CD4-positive, alpha-beta T cell treated with Interleukin-2 at 100 ng/mL for 4 hours (primary cell): ENCODE measurements at regions not wholly inside any gene's neighbourhood (a gene's known extent, or its start where the extent isn't known, plus 50 kb on each side); places are given as distances from the start of the nearest gene placed in this dataset.
"Not testable (repeated sequence)": the region's sequence is repeated elsewhere in the genome, so short reads cannot be mapped to it uniquely, and the experiment has no call there.

Experiments used
- DNase-seq: peaks from one replicate; pipeline ENCODE4 v3.0.0-alpha.2; 2020; ENCODE audit warnings: low spot score

- no peak for DNase-seq
Observed at GRCh38 chr10:123318516-123318915, 164.3 kb downstream of the BUB3 start.

GRCh38 chr10:123320091-123320490, 165.9 kb downstream of the BUB3 start:
- DNase-seq, result no peak

GRCh38 chr10:123323884-123324283, 169.7 kb downstream of the BUB3 start:
- no peak for DNase-seq

DNA sequence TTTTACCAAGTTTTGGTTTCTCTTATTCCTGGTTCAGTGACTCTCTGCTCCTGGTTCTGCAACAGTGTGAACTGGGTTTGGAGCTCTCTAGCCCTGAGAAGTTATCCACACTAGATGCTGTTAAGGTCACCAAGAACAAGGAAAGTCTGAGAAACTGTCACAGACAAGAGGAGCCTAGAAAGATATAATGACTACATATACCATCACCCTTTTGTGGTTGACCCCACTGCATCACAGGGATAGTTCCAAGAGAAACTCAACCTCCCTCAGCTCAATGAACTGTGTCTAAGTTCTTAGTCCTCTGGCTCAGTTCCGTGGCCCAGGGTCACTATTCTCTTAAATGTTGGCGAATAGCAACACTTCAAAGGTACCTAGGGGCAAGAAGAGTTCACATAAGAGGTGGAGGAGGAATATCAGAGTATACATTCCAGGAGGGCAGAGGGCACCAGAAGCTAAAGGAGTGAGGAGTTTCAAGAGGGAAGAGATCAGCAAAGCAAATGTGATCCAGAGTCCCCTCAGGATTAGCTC, 171.5 kb downstream of the BUB3 start:
- no peak for DNase-seq

- no peak for DNase-seq
Observed at GRCh38 chr10:123326674-123327073, 172.5 kb downstream of the BUB3 start.

GRCh38 chr10:123327450-123327849, 173.2 kb downstream of the BUB3 start:
- no peak for DNase-seq

DNA sequence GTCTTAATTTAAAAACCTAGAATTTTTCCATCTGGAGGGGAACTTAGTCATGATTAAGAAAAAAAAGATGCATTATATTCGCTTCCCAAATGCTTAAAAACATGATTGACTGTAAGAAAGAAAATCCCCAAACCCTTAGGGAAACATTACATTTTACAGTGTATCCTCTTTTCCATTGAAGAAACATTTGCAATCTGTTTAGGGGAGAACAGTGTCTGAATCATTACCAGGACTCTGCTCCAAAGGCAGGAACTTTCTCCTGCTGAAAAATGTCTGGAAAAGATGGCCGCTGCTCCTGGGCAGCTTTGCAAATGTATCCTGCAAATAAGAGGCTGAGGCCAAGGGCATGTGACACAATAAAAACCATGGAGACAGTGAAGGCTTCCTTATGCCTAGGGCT, 173.7 kb downstream of the BUB3 start:
- no peak for DNase-seq

DNA sequence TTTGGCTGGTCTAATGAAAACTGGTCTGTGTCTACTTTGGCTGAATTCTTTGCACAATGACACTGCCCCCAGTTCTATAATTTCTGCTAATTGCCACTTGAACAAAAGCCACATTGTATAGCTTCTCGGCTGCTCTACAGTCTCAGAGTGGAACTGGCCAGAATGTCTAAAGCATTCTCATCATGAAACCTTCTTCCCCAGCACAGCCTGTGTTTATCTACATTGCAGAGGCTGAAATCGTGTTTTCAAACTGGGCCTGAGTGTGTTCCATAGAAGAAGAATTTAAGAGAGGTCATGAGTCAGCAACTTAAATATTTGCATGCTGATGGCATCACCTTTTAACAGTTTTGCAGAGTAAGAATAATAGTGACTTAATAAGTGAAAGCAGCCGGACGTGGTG, 177.2 kb downstream of the BUB3 start:
- DNase-seq, result no peak

- no peak for DNase-seq
Observed at GRCh38 chr10:123346581-123346980, 192.4 kb downstream of the BUB3 start.

- DNase-seq, result no peak
Observed at GRCh38 chr10:123348691-123349572, 194.7 kb downstream of the BUB3 start.

- DNase-seq, result no peak
Observed at GRCh38 chr10:123351715-123352114, 197.5 kb downstream of the BUB3 start.

DNA sequence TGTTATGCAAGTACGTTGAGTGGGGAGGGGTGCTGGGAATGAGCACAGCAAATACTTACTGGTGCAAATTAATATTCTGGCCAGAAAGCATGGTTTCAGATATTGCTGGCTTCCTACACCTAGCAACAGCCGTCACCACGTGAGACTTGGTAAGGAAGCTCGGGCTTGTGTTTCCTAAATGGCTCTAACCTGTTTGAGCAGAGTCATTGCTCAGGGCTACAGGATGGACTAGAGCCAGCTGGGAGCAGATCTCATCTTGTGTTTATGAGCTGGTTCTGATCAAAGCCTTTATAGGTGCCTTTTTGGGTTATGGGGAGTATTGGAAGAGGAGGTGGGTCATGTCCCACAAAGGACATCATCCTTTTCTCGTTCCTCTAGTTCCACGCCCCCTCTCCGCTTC, 200.3 kb downstream of the BUB3 start:
- no peak for DNase-seq

GRCh38 chr10:123355748-123356481, 201.7 kb downstream of the BUB3 start:
- no peak for DNase-seq

GRCh38 chr10:123356799-123357198, 202.6 kb downstream of the BUB3 start:
- no peak for DNase-seq

GRCh38 chr10:123357421-123357930, 203.3 kb downstream of the BUB3 start:
- DNase-seq, result no peak

- DNase-seq, result no peak
Observed at GRCh38 chr10:123359539-123359938, 205.3 kb downstream of the BUB3 start.

- DNase-seq, result no peak
Observed at GRCh38 chr10:123361832-123362231, 207.6 kb downstream of the BUB3 start.

DNA sequence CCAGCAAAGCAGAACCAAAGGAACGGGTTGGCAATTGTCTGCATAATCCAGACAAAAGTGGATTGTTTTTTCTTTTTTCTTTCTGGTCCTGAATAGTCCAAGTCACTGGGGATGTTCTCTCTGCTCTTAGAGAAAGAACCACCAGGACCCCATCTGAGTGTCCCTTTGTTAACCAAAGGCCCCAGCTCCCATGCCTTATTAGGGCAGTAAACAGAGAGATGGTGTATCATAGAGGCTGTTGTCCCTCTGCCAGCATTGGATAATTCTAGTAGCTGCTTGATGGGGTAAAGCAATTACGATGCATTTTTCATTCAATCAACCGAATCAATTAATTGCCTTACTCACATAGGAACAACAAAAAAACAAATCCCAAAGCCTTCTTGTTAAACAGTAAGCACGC, 213.0 kb downstream of the BUB3 start:
- DNase-seq, result no peak

- not testable (repeated sequence) for DNase-seq
Observed at GRCh38 chr10:123371626-123372025, 217.4 kb downstream of the BUB3 start.

DNA sequence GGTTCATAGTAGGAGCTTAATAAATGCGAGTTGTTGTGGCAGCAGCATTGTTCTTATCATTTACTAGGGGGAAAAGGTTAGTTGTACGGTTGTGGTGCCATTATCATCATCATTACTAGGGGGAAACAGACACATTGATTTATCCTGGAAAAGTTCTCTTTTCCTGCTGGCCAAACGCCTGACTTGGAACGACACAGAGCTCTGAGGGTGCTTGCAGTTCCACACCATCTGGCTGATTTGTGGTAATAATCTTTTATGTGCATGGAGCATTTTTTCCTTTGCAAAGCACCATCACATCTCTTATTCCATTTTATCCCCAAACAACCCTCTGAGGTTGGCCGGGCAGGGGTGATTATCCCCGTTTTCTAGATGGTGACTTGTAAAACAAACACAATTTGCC, 219.4 kb downstream of the BUB3 start:
- no peak for DNase-seq

- no peak for DNase-seq
Observed at GRCh38 chr10:123375097-123375496, 220.9 kb downstream of the BUB3 start.

GRCh38 chr10:123375738-123376137, 221.5 kb downstream of the BUB3 start:
- no peak for DNase-seq

- no peak for DNase-seq
Observed at GRCh38 chr10:123377883-123378282, 223.7 kb downstream of the BUB3 start.
